Stomach (tissue), 4 donors: ENCODE measurements at regions not wholly inside any gene's neighbourhood (a gene's known extent, or its start where the extent isn't known, plus 50 kb on each side); places are given as distances from the start of the nearest gene placed in this dataset.

Source experiments
- CTCF ChIP-seq, 7 experiments: fragments of 450-650 bp in 4 of 7; fragments of 200-600 bp in 3 of 7; sonication (generic) in 3 of 7; IDR thresholded peaks; one replicate each; pipeline ENCODE4 v1.5.1; 2016 to 2019; ENCODE audit warnings: antibody characterized with exemption in 7 of 7, control low read depth in 2 of 7, mild to moderate bottlenecking in 1 of 7
- EP300 ChIP-seq: sonication (generic); formaldehyde crosslinking; IDR thresholded peaks from one replicate; pipeline ENCODE4 v1.6.1; 2017; ENCODE audit warnings: antibody characterized with exemption
- POLR2A ChIP-seq, 4 donors: fragments of 450-650 bp; IDR thresholded peaks; one replicate each; pipeline ENCODE4 v1.6.1; 2016; ENCODE audit warnings: antibody characterized with exemption in 4 of 4, control low read depth in 2 of 4, mild to moderate bottlenecking in 1 of 4, moderate library complexity in 1 of 4
- POLR2AphosphoS5 ChIP-seq, 3 donors: sonication (generic); formaldehyde crosslinking; IDR thresholded peaks; one replicate each; pipeline ENCODE4 v1.6.1; 2016; ENCODE audit warnings: antibody characterized with exemption in 3 of 3

GRCh38 chr1:229181419-229181818 is 89.5 kb upstream of the RAB4A start:
- TF ChIP-seq CTCF (IDR thresholded peaks at IDR 0.05): no peak
- TF ChIP-seq EP300: no peak
- TF ChIP-seq POLR2A (IDR thresholded peaks at IDR 0.05): no peak
- no peak for TF ChIP-seq POLR2AphosphoS5 (IDR thresholded peaks at IDR 0.05)
